H9 (cell line): ENCODE measurements at regions not wholly inside any gene's neighbourhood (a gene's known extent, or its start where the extent isn't known, plus 50 kb on each side); places are given as distances from the start of the nearest gene placed in this dataset.

Source experiments
- DNase-seq: peaks from one replicate; pipeline ENCODE4 v3.0.0-alpha.2; 2017
- H2AFZ ChIP-seq: one replicate; pipeline ENCODE4 v1.6.1; 2013; ENCODE audit warnings: mild to moderate bottlenecking, low read length, control low read depth, moderate library complexity
- H2AK5ac ChIP-seq: 2 replicates; pipeline ENCODE4 v1.6.1; 2013; ENCODE audit warnings: low read length, control low read depth, mixed read lengths; ENCODE audit not compliant: insufficient read length
- H2BK120ac ChIP-seq: one replicate; pipeline ENCODE4 v1.6.1; 2013; ENCODE audit warnings: low read depth, mild to moderate bottlenecking, low read length, control low read depth, inconsistent platforms; ENCODE audit not compliant: poor library complexity, severe bottlenecking
- H2BK12ac ChIP-seq: 2 replicates; pipeline ENCODE4 v1.6.1; 2013; ENCODE audit warnings: low read length, control low read depth, mixed read lengths, low read depth; ENCODE audit not compliant: insufficient read length
- H2BK15ac ChIP-seq: 2 replicates; pipeline ENCODE4 v1.6.1; 2013; ENCODE audit warnings: low read depth, low read length, control low read depth
- H2BK20ac ChIP-seq: one replicate; pipeline ENCODE4 v1.6.1; 2013; ENCODE audit warnings: low read depth, mild to moderate bottlenecking, low read length, control low read depth, inconsistent platforms; ENCODE audit not compliant: poor library complexity, severe bottlenecking
- H2BK5ac ChIP-seq: 2 replicates; pipeline ENCODE4 v1.6.1; 2013; ENCODE audit warnings: low read length, control low read depth, mixed read lengths; ENCODE audit not compliant: insufficient read length
- H3K14ac ChIP-seq: 2 replicates; pipeline ENCODE4 v1.6.1; 2013; ENCODE audit warnings: low read length, control low read depth; ENCODE audit not compliant: insufficient read depth
- H3K18ac ChIP-seq: 2 replicates; pipeline ENCODE4 v1.6.1; 2013; ENCODE audit warnings: low read depth, mild to moderate bottlenecking, mixed read lengths, low read length, control low read depth; ENCODE audit not compliant: insufficient read length
- H3K23ac ChIP-seq: 2 replicates; pipeline ENCODE4 v1.6.1; 2013; ENCODE audit warnings: low read length, control low read depth, mixed read lengths, low read depth; ENCODE audit not compliant: insufficient read length
- H3K23me2 ChIP-seq: 2 replicates; pipeline ENCODE4 v1.6.1; 2013; ENCODE audit warnings: low read depth, mild to moderate bottlenecking, mixed read lengths, low read length, control low read depth; ENCODE audit not compliant: insufficient read length, poor library complexity, severe bottlenecking
- H3K27ac ChIP-seq: 2 replicates; pipeline ENCODE4 v1.5.1; 2013; ENCODE audit warnings: low read length, control low read depth, mixed read lengths, low read depth; ENCODE audit not compliant: insufficient read length
- H3K27me3 ChIP-seq: 2 replicates; pipeline ENCODE4 v1.6.1; 2013; ENCODE audit warnings: low read length, control low read depth, inconsistent platforms; ENCODE audit not compliant: insufficient read depth
- H3K4ac ChIP-seq: 2 replicates; pipeline ENCODE4 v1.6.1; 2013; ENCODE audit warnings: low read depth, mild to moderate bottlenecking, control low read depth, inconsistent platforms, low read length, moderate library complexity
- H3K4me1 ChIP-seq: 2 replicates; pipeline ENCODE4 v1.6.1; 2013; ENCODE audit warnings: low read length, control low read depth, inconsistent platforms; ENCODE audit not compliant: insufficient read depth
- H3K4me2 ChIP-seq: 2 replicates; pipeline ENCODE4 v1.6.1; 2013; ENCODE audit warnings: low read length, control low read depth, mixed read lengths; ENCODE audit not compliant: insufficient read length, insufficient read depth
- H3K56ac ChIP-seq: 2 replicates; pipeline ENCODE4 v1.6.1; 2013; ENCODE audit warnings: low read depth, mild to moderate bottlenecking, mixed read lengths, low read length, control low read depth; ENCODE audit not compliant: insufficient read length
- H3K79me1 ChIP-seq: 2 replicates; pipeline ENCODE4 v1.6.1; 2013; ENCODE audit warnings: low read depth, mild to moderate bottlenecking, moderate library complexity, low read length, control low read depth, inconsistent platforms; ENCODE audit not compliant: insufficient read depth, poor library complexity, severe bottlenecking
- H3K79me2 ChIP-seq: 2 replicates; pipeline ENCODE4 v1.6.1; 2013; ENCODE audit warnings: low read length, control low read depth, inconsistent platforms; ENCODE audit not compliant: insufficient read depth
- H3K9ac ChIP-seq: 2 replicates; pipeline ENCODE4 v1.6.1; 2013; ENCODE audit warnings: low read length, control low read depth, mixed read lengths; ENCODE audit not compliant: insufficient read length; ENCODE audit errors: extremely low read depth
- H3K9me3 ChIP-seq: one replicate; pipeline ENCODE4 v1.6.1; 2013; ENCODE audit warnings: low read depth, low read length, inconsistent platforms; ENCODE audit not compliant: control insufficient read depth
- H3T11ph ChIP-seq: one replicate; pipeline ENCODE4 v1.6.1; 2013; ENCODE audit warnings: mild to moderate bottlenecking, low read length, control low read depth, inconsistent platforms
- H4K20me1 ChIP-seq: one replicate; pipeline ENCODE4 v1.6.1; 2013; ENCODE audit not compliant: control insufficient read depth, insufficient read length, insufficient read depth
- H4K5ac ChIP-seq: 2 replicates; pipeline ENCODE4 v1.6.1; 2013; ENCODE audit warnings: low read depth, mild to moderate bottlenecking, mixed read lengths, low read length, control low read depth; ENCODE audit not compliant: insufficient read length
- H4K8ac ChIP-seq: replicated peaks from 2 replicates; pipeline ENCODE4 v1.6.1; 2013; ENCODE audit warnings: low read length, control low read depth, mixed read lengths, low read depth; ENCODE audit not compliant: insufficient read length
- H4K91ac ChIP-seq: 2 replicates; pipeline ENCODE4 v1.6.1; 2013; ENCODE audit warnings: low read depth, mild to moderate bottlenecking, moderate library complexity, mixed read lengths, low read length, control low read depth; ENCODE audit not compliant: insufficient read length
- H3K27ac Mint-ChIP-seq, 3 experiments: 2 replicates in 2 of 3; 3 replicates in 1 of 3; pipeline ENCODE4 v1.8.0; 2020 to 2021; ENCODE audit warnings: mixed read lengths in 3 of 3, mild to moderate bottlenecking in 1 of 3, moderate library complexity in 1 of 3
- H3K27me3 Mint-ChIP-seq: 2 replicates; pipeline ENCODE4 v1.8.0; 2021; ENCODE audit warnings: low read depth, mild to moderate bottlenecking, moderate library complexity, mixed read lengths
- H3K36me3 Mint-ChIP-seq, 3 experiments: 2 replicates in 2 of 3; 3 replicates in 1 of 3; pipeline ENCODE4 v1.8.0; 2020 to 2021; ENCODE audit warnings: low read depth in 3 of 3, mixed read lengths in 3 of 3; ENCODE audit not compliant: insufficient read depth in 1 of 3
- H3K4me1 Mint-ChIP-seq, 2 experiments: 2 replicates each; pipeline ENCODE4 v1.8.0; 2020; ENCODE audit warnings: mixed read lengths in 2 of 2
- H3K4me3 Mint-ChIP-seq, 2 experiments: 2 replicates in 1 of 2; 3 replicates in 1 of 2; pipeline ENCODE4 v1.8.0; 2020 to 2021; ENCODE audit warnings: mild to moderate bottlenecking in 2 of 2, mixed read lengths in 2 of 2, moderate library complexity in 1 of 2
- H3K9me3 Mint-ChIP-seq, 2 experiments: 2 replicates in 1 of 2; 3 replicates in 1 of 2; pipeline ENCODE4 v1.8.0; 2020; ENCODE audit warnings: mild to moderate bottlenecking in 2 of 2, mixed read lengths in 2 of 2, moderate library complexity in 1 of 2
- WGBS: extraction: QIAGEN DNeasy Blood & Tissue Kit; methylation state at CpG from one replicate; pipeline ENCODE4 v1.1.7; 2013; ENCODE audit warnings: missing lambda C conversion rate, low lambda C conversion rate, mixed read lengths; ENCODE audit not compliant: insufficient read length; ENCODE audit errors: extremely low coverage; 5-methylcytosine and 5-hydroxymethylcytosine counted together
- TF ChIP-seq, protein P1 (sequence below): fragments of 200-600 bp; sonication (generic); conservative IDR thresholded peaks from 3 replicates; pipeline ENCODE4 v1.8.0; 2021; ENCODE audit warnings: antibody characterized with exemption, mild to moderate bottlenecking

DNA sequence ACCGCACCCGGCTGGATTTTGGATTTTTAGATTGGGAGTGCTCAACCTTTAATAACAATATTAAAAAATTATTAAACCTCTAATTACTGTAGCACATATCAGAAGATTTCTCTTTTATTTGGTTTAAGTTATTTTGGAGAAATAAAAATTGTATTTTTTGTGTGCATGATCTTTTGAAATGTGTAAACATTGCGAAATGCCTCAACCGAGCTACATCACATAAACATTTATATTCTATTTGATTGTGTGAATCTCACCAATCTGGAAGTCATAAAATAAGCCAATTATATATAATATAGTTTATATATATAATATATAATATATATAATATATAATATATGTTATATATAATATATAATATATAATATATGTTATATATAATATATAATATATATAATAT lies 696.2 kb upstream of the RBFOX1 start:
- H3K56ac ChIP-seq = no peak overlapping the region
- H3K4me3 Mint-ChIP-seq = no peak overlapping the region
- DNase-seq = no peak
- WGBS = no CpG with 5 or more reads among the region's 4 CpGs
- H2BK15ac ChIP-seq = no peak overlapping the region
- H3K23ac ChIP-seq = no peak overlapping the region
- H3K9ac ChIP-seq = no peak overlapping the region
- no peaks in the 10 kb centered on the region for H3K36me3 Mint-ChIP-seq
- H4K91ac ChIP-seq = no peak overlapping the region
- no peaks in the 10 kb centered on the region for H4K20me1 ChIP-seq
- no peak overlapping the region for H3K4ac ChIP-seq
- peaks cover 12% of the 10 kb centered on the region in 2 experiments for H3K4me1 Mint-ChIP-seq
- H3K9me3 Mint-ChIP-seq = no peaks in the 10 kb centered on the region
- no peak overlapping the region for H3K27ac ChIP-seq
- no peak overlapping the region for H2BK20ac ChIP-seq
- no peak overlapping the region for H2BK5ac ChIP-seq
- H2AK5ac ChIP-seq = no peak overlapping the region
- no peak overlapping the region for H4K8ac ChIP-seq
- H3K27me3 Mint-ChIP-seq = no peaks in the 10 kb centered on the region
- no peak overlapping the region for H3T11ph ChIP-seq
- no peaks in the 10 kb centered on the region for H3K27me3 ChIP-seq
- H2AFZ ChIP-seq = no peak overlapping the region
- no peak overlapping the region for H2BK120ac ChIP-seq
- no peak overlapping the region for H3K4me2 ChIP-seq
- TF ChIP-seq, protein P1, sequence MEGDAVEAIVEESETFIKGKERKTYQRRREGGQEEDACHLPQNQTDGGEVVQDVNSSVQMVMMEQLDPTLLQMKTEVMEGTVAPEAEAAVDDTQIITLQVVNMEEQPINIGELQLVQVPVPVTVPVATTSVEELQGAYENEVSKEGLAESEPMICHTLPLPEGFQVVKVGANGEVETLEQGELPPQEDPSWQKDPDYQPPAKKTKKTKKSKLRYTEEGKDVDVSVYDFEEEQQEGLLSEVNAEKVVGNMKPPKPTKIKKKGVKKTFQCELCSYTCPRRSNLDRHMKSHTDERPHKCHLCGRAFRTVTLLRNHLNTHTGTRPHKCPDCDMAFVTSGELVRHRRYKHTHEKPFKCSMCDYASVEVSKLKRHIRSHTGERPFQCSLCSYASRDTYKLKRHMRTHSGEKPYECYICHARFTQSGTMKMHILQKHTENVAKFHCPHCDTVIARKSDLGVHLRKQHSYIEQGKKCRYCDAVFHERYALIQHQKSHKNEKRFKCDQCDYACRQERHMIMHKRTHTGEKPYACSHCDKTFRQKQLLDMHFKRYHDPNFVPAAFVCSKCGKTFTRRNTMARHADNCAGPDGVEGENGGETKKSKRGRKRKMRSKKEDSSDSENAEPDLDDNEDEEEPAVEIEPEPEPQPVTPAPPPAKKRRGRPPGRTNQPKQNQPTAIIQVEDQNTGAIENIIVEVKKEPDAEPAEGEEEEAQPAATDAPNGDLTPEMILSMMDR = no peak
- H3K14ac ChIP-seq = no peak overlapping the region
- no peak overlapping the region for H4K5ac ChIP-seq
- H3K23me2 ChIP-seq = no peaks in the 10 kb centered on the region
- no peaks in the 10 kb centered on the region for H3K79me1 ChIP-seq
- no peaks in the 10 kb centered on the region for H3K79me2 ChIP-seq
- no peak overlapping the region for H2BK12ac ChIP-seq
- H3K27ac Mint-ChIP-seq = no peak overlapping the region
- H3K9me3 ChIP-seq = no peaks in the 10 kb centered on the region
- peaks cover 5% of the 10 kb centered on the region; the same call in 1 of the 2 replicates for H3K4me1 ChIP-seq
- no peak overlapping the region for H3K18ac ChIP-seq
